Esophagus muscularis mucosa (tissue), 3 donors: ENCODE measurements at regions not wholly inside any gene's neighbourhood (a gene's known extent, or its start where the extent isn't known, plus 50 kb on each side); places are given as distances from the start of the nearest gene placed in this dataset.

Experiments
- POLR2A ChIP-seq: fragments of 450-650 bp; IDR thresholded peaks from one replicate; pipeline ENCODE4 v1.6.1; 2017; ENCODE audit warnings: antibody characterized with exemption, moderate library complexity, mild to moderate bottlenecking, low read depth
- POLR2AphosphoS5 ChIP-seq, 2 donors: sonication (generic); formaldehyde crosslinking; IDR thresholded peaks; one replicate each; pipeline ENCODE4 v1.6.1; 2017; ENCODE audit warnings: antibody characterized with exemption in 2 of 2
- TF ChIP-seq, protein P1 (sequence below), 3 experiments: fragments of 200-600 bp in 2 of 3; fragments of 450-650 bp in 1 of 3; sonication (generic) in 2 of 3; IDR thresholded peaks; one replicate each; pipeline ENCODE4 v1.5.1; 2017 to 2019; ENCODE audit warnings: antibody characterized with exemption in 3 of 3, mild to moderate bottlenecking in 2 of 3, moderate library complexity in 1 of 3

GRCh38 chr4:169922632-169923276, 103.4 kb downstream of the MFAP3L start:
- TF ChIP-seq POLR2A (no peak), POLR2AphosphoS5 (IDR thresholded peaks at IDR 0.05) (no peak)
- TF ChIP-seq, protein P1, sequence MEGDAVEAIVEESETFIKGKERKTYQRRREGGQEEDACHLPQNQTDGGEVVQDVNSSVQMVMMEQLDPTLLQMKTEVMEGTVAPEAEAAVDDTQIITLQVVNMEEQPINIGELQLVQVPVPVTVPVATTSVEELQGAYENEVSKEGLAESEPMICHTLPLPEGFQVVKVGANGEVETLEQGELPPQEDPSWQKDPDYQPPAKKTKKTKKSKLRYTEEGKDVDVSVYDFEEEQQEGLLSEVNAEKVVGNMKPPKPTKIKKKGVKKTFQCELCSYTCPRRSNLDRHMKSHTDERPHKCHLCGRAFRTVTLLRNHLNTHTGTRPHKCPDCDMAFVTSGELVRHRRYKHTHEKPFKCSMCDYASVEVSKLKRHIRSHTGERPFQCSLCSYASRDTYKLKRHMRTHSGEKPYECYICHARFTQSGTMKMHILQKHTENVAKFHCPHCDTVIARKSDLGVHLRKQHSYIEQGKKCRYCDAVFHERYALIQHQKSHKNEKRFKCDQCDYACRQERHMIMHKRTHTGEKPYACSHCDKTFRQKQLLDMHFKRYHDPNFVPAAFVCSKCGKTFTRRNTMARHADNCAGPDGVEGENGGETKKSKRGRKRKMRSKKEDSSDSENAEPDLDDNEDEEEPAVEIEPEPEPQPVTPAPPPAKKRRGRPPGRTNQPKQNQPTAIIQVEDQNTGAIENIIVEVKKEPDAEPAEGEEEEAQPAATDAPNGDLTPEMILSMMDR (IDR thresholded peaks at IDR 0.05), result no peak
